SK-N-SH treated with all-trans-retinoic acid at 6 μM for 48 hours (cell line): ENCODE measurements at regions not wholly inside any gene's neighbourhood (a gene's known extent, or its start where the extent isn't known, plus 50 kb on each side); places are given as distances from the start of the nearest gene placed in this dataset.

ENCODE experiments used
- CSRNP3 ChIP-seq: fragments of 250-450 bp; sonication (Bioruptor Pico); IDR thresholded peaks from 2 replicates; pipeline ENCODE4 v1.5.1; 2021; ENCODE audit warnings: mild to moderate bottlenecking, moderate library complexity
- ESRRG ChIP-seq: fragments of 250-450 bp; sonication (Bioruptor Pico); IDR thresholded peaks from 2 replicates; pipeline ENCODE4 v1.6.1; 2021; ENCODE audit warnings: mild to moderate bottlenecking
- GLIS3 ChIP-seq: fragments of 250-450 bp; sonication (Bioruptor Pico); IDR thresholded peaks from 2 replicates; pipeline ENCODE4 v1.5.0; 2020; ENCODE audit warnings: mild to moderate bottlenecking, moderate library complexity
- SNAI2 ChIP-seq: fragments of 250-450 bp; sonication (Bioruptor Pico); IDR thresholded peaks from 2 replicates; pipeline ENCODE4 v1.5.0; 2020; ENCODE audit warnings: mild to moderate bottlenecking, moderate library complexity
- ZC3H10 ChIP-seq: fragments of 250-450 bp; sonication (Bioruptor Pico); IDR thresholded peaks from 2 replicates; pipeline ENCODE4 v1.5.1; 2021; ENCODE audit warnings: mild to moderate bottlenecking, moderate library complexity
- ZFP30 ChIP-seq: fragments of 450-650 bp; formaldehyde crosslinking; IDR thresholded peaks from 2 replicates; pipeline ENCODE4 v1.5.0; 2022; ENCODE audit warnings: mild to moderate bottlenecking, moderate library complexity
- ZNF565 ChIP-seq: fragments of 450-650 bp; formaldehyde crosslinking; conservative IDR thresholded peaks from 2 replicates; pipeline ENCODE4 v1.5.0; 2020; ENCODE audit warnings: low read depth, mild to moderate bottlenecking, moderate library complexity
- ZNF70 ChIP-seq: fragments of 450-650 bp; formaldehyde crosslinking; IDR thresholded peaks from 2 replicates; pipeline ENCODE4 v1.5.0; 2020; ENCODE audit warnings: mild to moderate bottlenecking, moderate library complexity
- TF ChIP-seq, protein P1 (sequence below): fragments of 250-450 bp; sonication (Bioruptor Pico); IDR thresholded peaks from 2 replicates; pipeline ENCODE4 v1.5.1; 2020; ENCODE audit warnings: low read depth, mild to moderate bottlenecking, moderate library complexity
- TF ChIP-seq, protein P2 (sequence below): fragments of 250-450 bp; sonication (Bioruptor Pico); IDR thresholded peaks from 2 replicates; pipeline ENCODE4 v1.8.0; 2020; ENCODE audit warnings: mild to moderate bottlenecking, moderate library complexity, borderline replicate concordance

DNA sequence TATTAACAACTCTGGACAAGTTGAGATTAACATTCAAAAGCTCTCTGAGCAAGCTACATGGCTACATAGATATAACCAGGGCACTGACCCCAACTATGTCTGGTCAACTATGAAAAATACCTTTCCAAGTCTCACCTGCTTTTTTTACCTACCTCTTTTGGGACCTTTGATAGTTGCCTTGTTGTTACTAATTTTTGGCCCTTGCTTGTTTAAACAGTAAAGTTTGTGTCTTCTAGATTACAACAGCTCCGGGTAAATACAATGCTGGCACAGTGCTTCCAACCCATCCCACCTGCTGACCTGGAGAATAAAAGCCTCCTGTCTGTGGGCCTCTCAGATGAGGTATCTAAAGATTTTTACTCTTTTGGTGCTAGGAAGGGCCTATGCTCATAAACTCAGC is 1036.6 kb downstream of the NAALADL2 start:
- TF ChIP-seq, protein P1, sequence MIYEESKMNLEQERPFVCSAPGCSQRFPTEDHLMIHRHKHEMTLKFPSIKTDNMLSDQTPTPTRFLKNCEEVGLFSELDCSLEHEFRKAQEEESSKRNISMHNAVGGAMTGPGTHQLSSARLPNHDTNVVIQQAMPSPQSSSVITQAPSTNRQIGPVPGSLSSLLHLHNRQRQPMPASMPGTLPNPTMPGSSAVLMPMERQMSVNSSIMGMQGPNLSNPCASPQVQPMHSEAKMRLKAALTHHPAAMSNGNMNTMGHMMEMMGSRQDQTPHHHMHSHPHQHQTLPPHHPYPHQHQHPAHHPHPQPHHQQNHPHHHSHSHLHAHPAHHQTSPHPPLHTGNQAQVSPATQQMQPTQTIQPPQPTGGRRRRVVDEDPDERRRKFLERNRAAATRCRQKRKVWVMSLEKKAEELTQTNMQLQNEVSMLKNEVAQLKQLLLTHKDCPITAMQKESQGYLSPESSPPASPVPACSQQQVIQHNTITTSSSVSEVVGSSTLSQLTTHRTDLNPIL: no peak
- TF ChIP-seq, protein P2, sequence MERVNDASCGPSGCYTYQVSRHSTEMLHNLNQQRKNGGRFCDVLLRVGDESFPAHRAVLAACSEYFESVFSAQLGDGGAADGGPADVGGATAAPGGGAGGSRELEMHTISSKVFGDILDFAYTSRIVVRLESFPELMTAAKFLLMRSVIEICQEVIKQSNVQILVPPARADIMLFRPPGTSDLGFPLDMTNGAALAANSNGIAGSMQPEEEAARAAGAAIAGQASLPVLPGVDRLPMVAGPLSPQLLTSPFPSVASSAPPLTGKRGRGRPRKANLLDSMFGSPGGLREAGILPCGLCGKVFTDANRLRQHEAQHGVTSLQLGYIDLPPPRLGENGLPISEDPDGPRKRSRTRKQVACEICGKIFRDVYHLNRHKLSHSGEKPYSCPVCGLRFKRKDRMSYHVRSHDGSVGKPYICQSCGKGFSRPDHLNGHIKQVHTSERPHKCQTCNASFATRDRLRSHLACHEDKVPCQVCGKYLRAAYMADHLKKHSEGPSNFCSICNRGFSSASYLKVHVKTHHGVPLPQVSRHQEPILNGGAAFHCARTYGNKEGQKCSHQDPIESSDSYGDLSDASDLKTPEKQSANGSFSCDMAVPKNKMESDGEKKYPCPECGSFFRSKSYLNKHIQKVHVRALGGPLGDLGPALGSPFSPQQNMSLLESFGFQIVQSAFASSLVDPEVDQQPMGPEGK: no peak
- TF ChIP-seq ZC3H10 (CRISPR knock-in tag): no peak
- TF ChIP-seq SNAI2 (CRISPR knock-in tag): no peak
- no peak for TF ChIP-seq ESRRG (CRISPR knock-in tag)
- no peak for TF ChIP-seq ZNF70 (CRISPR knock-in tag)
- TF ChIP-seq GLIS3 (CRISPR knock-in tag): no peak
- TF ChIP-seq ZNF565: no peak
- no peak for TF ChIP-seq ZFP30 (CRISPR knock-in tag)
- no peak for TF ChIP-seq CSRNP3
